H9 (cell line): ENCODE measurements at regions not wholly inside any gene's neighbourhood (a gene's known extent, or its start where the extent isn't known, plus 50 kb on each side); places are given as distances from the start of the nearest gene placed in this dataset.

ENCODE experiments used
- DNase-seq: peaks from one replicate; pipeline ENCODE4 v3.0.0-alpha.2; 2017
- H2AFZ ChIP-seq: one replicate; pipeline ENCODE4 v1.6.1; 2013; ENCODE audit warnings: mild to moderate bottlenecking, low read length, control low read depth, moderate library complexity
- H2AK5ac ChIP-seq: 2 replicates; pipeline ENCODE4 v1.6.1; 2013; ENCODE audit warnings: low read length, control low read depth, mixed read lengths; ENCODE audit not compliant: insufficient read length
- H2BK120ac ChIP-seq: one replicate; pipeline ENCODE4 v1.6.1; 2013; ENCODE audit warnings: low read depth, mild to moderate bottlenecking, low read length, control low read depth, inconsistent platforms; ENCODE audit not compliant: poor library complexity, severe bottlenecking
- H2BK12ac ChIP-seq: 2 replicates; pipeline ENCODE4 v1.6.1; 2013; ENCODE audit warnings: low read length, control low read depth, mixed read lengths, low read depth; ENCODE audit not compliant: insufficient read length
- H2BK15ac ChIP-seq: 2 replicates; pipeline ENCODE4 v1.6.1; 2013; ENCODE audit warnings: low read depth, low read length, control low read depth
- H2BK20ac ChIP-seq: one replicate; pipeline ENCODE4 v1.6.1; 2013; ENCODE audit warnings: low read depth, mild to moderate bottlenecking, low read length, control low read depth, inconsistent platforms; ENCODE audit not compliant: poor library complexity, severe bottlenecking
- H2BK5ac ChIP-seq: 2 replicates; pipeline ENCODE4 v1.6.1; 2013; ENCODE audit warnings: low read length, control low read depth, mixed read lengths; ENCODE audit not compliant: insufficient read length
- H3K14ac ChIP-seq: 2 replicates; pipeline ENCODE4 v1.6.1; 2013; ENCODE audit warnings: low read length, control low read depth; ENCODE audit not compliant: insufficient read depth
- H3K18ac ChIP-seq: 2 replicates; pipeline ENCODE4 v1.6.1; 2013; ENCODE audit warnings: low read depth, mild to moderate bottlenecking, mixed read lengths, low read length, control low read depth; ENCODE audit not compliant: insufficient read length
- H3K23ac ChIP-seq: 2 replicates; pipeline ENCODE4 v1.6.1; 2013; ENCODE audit warnings: low read length, control low read depth, mixed read lengths, low read depth; ENCODE audit not compliant: insufficient read length
- H3K23me2 ChIP-seq: 2 replicates; pipeline ENCODE4 v1.6.1; 2013; ENCODE audit warnings: low read depth, mild to moderate bottlenecking, mixed read lengths, low read length, control low read depth; ENCODE audit not compliant: insufficient read length, poor library complexity, severe bottlenecking
- H3K27ac ChIP-seq: 2 replicates; pipeline ENCODE4 v1.5.1; 2013; ENCODE audit warnings: low read length, control low read depth, mixed read lengths, low read depth; ENCODE audit not compliant: insufficient read length
- H3K27me3 ChIP-seq: 2 replicates; pipeline ENCODE4 v1.6.1; 2013; ENCODE audit warnings: low read length, control low read depth, inconsistent platforms; ENCODE audit not compliant: insufficient read depth
- H3K4ac ChIP-seq: 2 replicates; pipeline ENCODE4 v1.6.1; 2013; ENCODE audit warnings: low read depth, mild to moderate bottlenecking, control low read depth, inconsistent platforms, low read length, moderate library complexity
- H3K4me1 ChIP-seq: 2 replicates; pipeline ENCODE4 v1.6.1; 2013; ENCODE audit warnings: low read length, control low read depth, inconsistent platforms; ENCODE audit not compliant: insufficient read depth
- H3K4me2 ChIP-seq: 2 replicates; pipeline ENCODE4 v1.6.1; 2013; ENCODE audit warnings: low read length, control low read depth, mixed read lengths; ENCODE audit not compliant: insufficient read length, insufficient read depth
- H3K56ac ChIP-seq: 2 replicates; pipeline ENCODE4 v1.6.1; 2013; ENCODE audit warnings: low read depth, mild to moderate bottlenecking, mixed read lengths, low read length, control low read depth; ENCODE audit not compliant: insufficient read length
- H3K79me1 ChIP-seq: 2 replicates; pipeline ENCODE4 v1.6.1; 2013; ENCODE audit warnings: low read depth, mild to moderate bottlenecking, moderate library complexity, low read length, control low read depth, inconsistent platforms; ENCODE audit not compliant: insufficient read depth, poor library complexity, severe bottlenecking
- H3K79me2 ChIP-seq: 2 replicates; pipeline ENCODE4 v1.6.1; 2013; ENCODE audit warnings: low read length, control low read depth, inconsistent platforms; ENCODE audit not compliant: insufficient read depth
- H3K9ac ChIP-seq: 2 replicates; pipeline ENCODE4 v1.6.1; 2013; ENCODE audit warnings: low read length, control low read depth, mixed read lengths; ENCODE audit not compliant: insufficient read length; ENCODE audit errors: extremely low read depth
- H3K9me3 ChIP-seq: one replicate; pipeline ENCODE4 v1.6.1; 2013; ENCODE audit warnings: low read depth, low read length, inconsistent platforms; ENCODE audit not compliant: control insufficient read depth
- H3T11ph ChIP-seq: one replicate; pipeline ENCODE4 v1.6.1; 2013; ENCODE audit warnings: mild to moderate bottlenecking, low read length, control low read depth, inconsistent platforms
- H4K20me1 ChIP-seq: one replicate; pipeline ENCODE4 v1.6.1; 2013; ENCODE audit not compliant: control insufficient read depth, insufficient read length, insufficient read depth
- H4K5ac ChIP-seq: 2 replicates; pipeline ENCODE4 v1.6.1; 2013; ENCODE audit warnings: low read depth, mild to moderate bottlenecking, mixed read lengths, low read length, control low read depth; ENCODE audit not compliant: insufficient read length
- H4K8ac ChIP-seq: replicated peaks from 2 replicates; pipeline ENCODE4 v1.6.1; 2013; ENCODE audit warnings: low read length, control low read depth, mixed read lengths, low read depth; ENCODE audit not compliant: insufficient read length
- H4K91ac ChIP-seq: 2 replicates; pipeline ENCODE4 v1.6.1; 2013; ENCODE audit warnings: low read depth, mild to moderate bottlenecking, moderate library complexity, mixed read lengths, low read length, control low read depth; ENCODE audit not compliant: insufficient read length
- H3K27ac Mint-ChIP-seq, 3 experiments: 2 replicates in 2 of 3; 3 replicates in 1 of 3; pipeline ENCODE4 v1.8.0; 2020 to 2021; ENCODE audit warnings: mixed read lengths in 3 of 3, mild to moderate bottlenecking in 1 of 3, moderate library complexity in 1 of 3
- H3K27me3 Mint-ChIP-seq: 2 replicates; pipeline ENCODE4 v1.8.0; 2021; ENCODE audit warnings: low read depth, mild to moderate bottlenecking, moderate library complexity, mixed read lengths
- H3K36me3 Mint-ChIP-seq, 3 experiments: 2 replicates in 2 of 3; 3 replicates in 1 of 3; pipeline ENCODE4 v1.8.0; 2020 to 2021; ENCODE audit warnings: low read depth in 3 of 3, mixed read lengths in 3 of 3; ENCODE audit not compliant: insufficient read depth in 1 of 3
- H3K4me1 Mint-ChIP-seq, 2 experiments: 2 replicates each; pipeline ENCODE4 v1.8.0; 2020; ENCODE audit warnings: mixed read lengths in 2 of 2
- H3K4me3 Mint-ChIP-seq, 2 experiments: 2 replicates in 1 of 2; 3 replicates in 1 of 2; pipeline ENCODE4 v1.8.0; 2020 to 2021; ENCODE audit warnings: mild to moderate bottlenecking in 2 of 2, mixed read lengths in 2 of 2, moderate library complexity in 1 of 2
- H3K9me3 Mint-ChIP-seq, 2 experiments: 2 replicates in 1 of 2; 3 replicates in 1 of 2; pipeline ENCODE4 v1.8.0; 2020; ENCODE audit warnings: mild to moderate bottlenecking in 2 of 2, mixed read lengths in 2 of 2, moderate library complexity in 1 of 2
- WGBS: extraction: QIAGEN DNeasy Blood & Tissue Kit; methylation state at CpG from one replicate; pipeline ENCODE4 v1.1.7; 2013; ENCODE audit warnings: missing lambda C conversion rate, low lambda C conversion rate, mixed read lengths; ENCODE audit not compliant: insufficient read length; ENCODE audit errors: extremely low coverage; 5-methylcytosine and 5-hydroxymethylcytosine counted together
- TF ChIP-seq, protein P1 (sequence below): fragments of 200-600 bp; sonication (generic); conservative IDR thresholded peaks from 3 replicates; pipeline ENCODE4 v1.8.0; 2021; ENCODE audit warnings: antibody characterized with exemption, mild to moderate bottlenecking

DNA sequence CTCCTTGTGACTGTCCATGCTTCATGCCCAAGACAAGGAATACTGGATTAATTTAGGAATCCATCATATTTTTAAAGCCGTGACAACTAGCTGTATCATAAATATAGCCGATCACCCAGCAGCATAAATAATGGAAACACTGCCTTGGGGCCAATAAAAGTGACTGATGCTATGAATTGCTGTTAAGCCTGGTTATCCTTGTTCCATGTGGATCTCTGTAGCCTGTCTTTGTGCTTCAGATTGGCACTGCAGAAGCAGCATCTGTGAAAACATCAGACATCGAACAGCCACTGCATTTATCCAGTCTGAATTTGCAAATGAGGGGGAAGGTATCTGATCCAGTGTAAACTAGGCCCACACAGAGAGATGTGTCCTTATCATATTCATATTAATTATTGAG is 1181.8 kb downstream of the SORCS1 start:
- Histone ChIP-seq H3K79me2 (no peaks in the 10 kb centered on the region), H3K23me2 (no peaks in the 10 kb centered on the region), H3K23ac (no peak overlapping the region), H3K27me3 (no peaks in the 10 kb centered on the region), H3K4me2 (no peak overlapping the region), H2AFZ (no peak overlapping the region), H4K5ac (no peak overlapping the region), H3K18ac (no peak overlapping the region), H3K27ac (no peak overlapping the region), H2BK12ac (no peak overlapping the region), H3K9me3 (no peaks in the 10 kb centered on the region), H3K56ac (no peak overlapping the region), H3K14ac (no peak overlapping the region), H2BK5ac (no peak overlapping the region), H4K8ac (no peak overlapping the region), H2BK20ac (no peak overlapping the region), H2BK15ac (no peak overlapping the region), H2BK120ac (no peak overlapping the region), H2AK5ac (no peak overlapping the region), H3K9ac (no peak overlapping the region), H3K4me1 (no peaks in the 10 kb centered on the region), H4K91ac (no peak overlapping the region), H3K79me1 (no peaks in the 10 kb centered on the region), H3T11ph (no peak overlapping the region), H4K20me1 (no peaks in the 10 kb centered on the region), H3K4ac (no peak overlapping the region)
- Mint-ChIP-seq H3K36me3 (no peaks in the 10 kb centered on the region), H3K27ac (no peak overlapping the region), H3K4me3 (no peak overlapping the region), H3K9me3 (no peaks in the 10 kb centered on the region), H3K27me3 (no peaks in the 10 kb centered on the region), H3K4me1 (no peaks in the 10 kb centered on the region; a peak in 1 of 4 replicates)
- WGBS: no CpG with 5 or more reads among the region's 3 CpGs
- TF ChIP-seq, protein P1, sequence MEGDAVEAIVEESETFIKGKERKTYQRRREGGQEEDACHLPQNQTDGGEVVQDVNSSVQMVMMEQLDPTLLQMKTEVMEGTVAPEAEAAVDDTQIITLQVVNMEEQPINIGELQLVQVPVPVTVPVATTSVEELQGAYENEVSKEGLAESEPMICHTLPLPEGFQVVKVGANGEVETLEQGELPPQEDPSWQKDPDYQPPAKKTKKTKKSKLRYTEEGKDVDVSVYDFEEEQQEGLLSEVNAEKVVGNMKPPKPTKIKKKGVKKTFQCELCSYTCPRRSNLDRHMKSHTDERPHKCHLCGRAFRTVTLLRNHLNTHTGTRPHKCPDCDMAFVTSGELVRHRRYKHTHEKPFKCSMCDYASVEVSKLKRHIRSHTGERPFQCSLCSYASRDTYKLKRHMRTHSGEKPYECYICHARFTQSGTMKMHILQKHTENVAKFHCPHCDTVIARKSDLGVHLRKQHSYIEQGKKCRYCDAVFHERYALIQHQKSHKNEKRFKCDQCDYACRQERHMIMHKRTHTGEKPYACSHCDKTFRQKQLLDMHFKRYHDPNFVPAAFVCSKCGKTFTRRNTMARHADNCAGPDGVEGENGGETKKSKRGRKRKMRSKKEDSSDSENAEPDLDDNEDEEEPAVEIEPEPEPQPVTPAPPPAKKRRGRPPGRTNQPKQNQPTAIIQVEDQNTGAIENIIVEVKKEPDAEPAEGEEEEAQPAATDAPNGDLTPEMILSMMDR: no peak
- DNase-seq: no peak
